H1 (cell line): ENCODE measurements at regions not wholly inside any gene's neighbourhood (a gene's known extent, or its start where the extent isn't known, plus 50 kb on each side); places are given as distances from the start of the nearest gene placed in this dataset.

Experiments
- CTCF ChIA-PET: fragments of 300-600 bp; sonication (Branson Sonifier 250); formaldehyde crosslinking; loops from one replicate; lab custom pipeline; 2021; ENCODE audit not compliant: partially characterized antibody; lab: Charles Lee
- POLR2A ChIA-PET: fragments of 300-600 bp; sonication (Branson Sonifier 250); formaldehyde crosslinking; loops from one replicate; lab custom pipeline; 2021; ENCODE audit warnings: inconsistent platforms; ENCODE audit not compliant: partially characterized antibody; lab: Charles Lee
- DNase-seq, 2 experiments: peaks; one replicate each; pipeline versions ENCODE4 v3.0.0 to v3.0.0-alpha.2; 2010 to 2022; ENCODE audit warnings: low spot score in 2 of 2, low read depth in 1 of 2, mixed read lengths in 1 of 2
- FAIRE-seq: peaks from 2 replicates; lab custom pipeline; 2011; peaks lifted over from hg19 to GRCh38; lab: Jason Lieb, UNC
- H2AFZ ChIP-seq: 2 replicates; pipeline ENCODE4 v1.8.1; 2012; ENCODE audit warnings: low read length, inconsistent platforms
- H2AK5ac ChIP-seq: 2 replicates; pipeline ENCODE4 v1.6.1; 2013; ENCODE audit warnings: low read depth, low read length
- H2BK120ac ChIP-seq: replicated peaks from 2 replicates; pipeline ENCODE3; 2013; ENCODE audit warnings: low read depth, low read length, inconsistent platforms
- H2BK12ac ChIP-seq: 2 replicates; pipeline ENCODE4 v1.6.1; 2013; ENCODE audit warnings: low read depth, low read length
- H2BK15ac ChIP-seq: 2 replicates; pipeline ENCODE4 v1.6.1; 2013; ENCODE audit warnings: low read length
- H2BK20ac ChIP-seq: 2 replicates; pipeline ENCODE4 v1.6.1; 2013; ENCODE audit warnings: low read length
- H2BK5ac ChIP-seq: 2 replicates; pipeline ENCODE4 v1.6.1; 2013; ENCODE audit warnings: low read depth, low read length
- H3K14ac ChIP-seq: 2 replicates; pipeline ENCODE4 v1.6.1; 2013; ENCODE audit warnings: inconsistent platforms; ENCODE audit not compliant: insufficient read length
- H3K18ac ChIP-seq: 2 replicates; pipeline ENCODE4 v1.6.1; 2013; ENCODE audit warnings: low read length; ENCODE audit errors: extremely low read depth
- H3K23ac ChIP-seq: 2 replicates; pipeline ENCODE4 v1.6.1; 2013; ENCODE audit warnings: inconsistent platforms; ENCODE audit not compliant: insufficient read length
- H3K23me2 ChIP-seq: 2 replicates; pipeline ENCODE4 v1.6.1; 2013; ENCODE audit warnings: low read depth, low read length
- H3K27ac ChIP-seq: 2 replicates; pipeline ENCODE4 v1.6.1; 2011; ENCODE audit warnings: low read depth, low read length, inconsistent platforms
- H3K27me3 ChIP-seq, 4 experiments: replicated peaks in 1 of 4; 1 replicate in 1 of 4; 2 replicates in 3 of 4; pipeline versions ENCODE4 v1.6.1 to v1.8.1; 2011 to 2013; ENCODE audit warnings: low read length in 3 of 4, mild to moderate bottlenecking in 3 of 4, inconsistent platforms in 2 of 4, mixed read lengths in 2 of 4, moderate library complexity in 1 of 4; ENCODE audit not compliant: control insufficient read depth in 3 of 4, insufficient read depth in 3 of 4; ENCODE audit errors: extremely low read depth in 1 of 4
- H3K36me3 ChIP-seq, 4 experiments: 2 replicates each; pipeline versions ENCODE4 v1.6.1 to v1.8.1; 2011 to 2013; ENCODE audit warnings: mild to moderate bottlenecking in 4 of 4, low read length in 3 of 4, moderate library complexity in 2 of 4, control low read depth in 1 of 4, inconsistent platforms in 1 of 4; ENCODE audit not compliant: insufficient read depth in 4 of 4, control insufficient read depth in 2 of 4
- H3K4ac ChIP-seq: replicated peaks from 2 replicates; pipeline ENCODE3; 2013; ENCODE audit warnings: low read length, low read depth, mixed read lengths, inconsistent platforms; ENCODE audit not compliant: insufficient read length
- H3K4me1 ChIP-seq, 4 experiments: replicated peaks in 1 of 4; 1 replicate in 1 of 4; 2 replicates in 3 of 4; pipeline versions ENCODE4 v1.6.1 to v1.8.1; 2011 to 2013; ENCODE audit warnings: low read length in 3 of 4, inconsistent platforms in 2 of 4, mixed read lengths in 1 of 4; ENCODE audit not compliant: insufficient read depth in 4 of 4, control insufficient read depth in 3 of 4
- H3K4me2 ChIP-seq, 2 experiments: 2 replicates each; pipeline versions ENCODE4 v1.6.1 to v1.8.1; 2011 to 2013; ENCODE audit warnings: low read depth in 2 of 2, low read length in 2 of 2, control low read depth in 1 of 2, inconsistent platforms in 1 of 2, mild to moderate bottlenecking in 1 of 2; ENCODE audit not compliant: insufficient read depth in 1 of 2
- H3K4me3 ChIP-seq, 4 experiments: fragments of 200-600, 300-600 bp in 1 of 4; sonication (generic), shearing (Covaris generic), sonication (Bioruptor Twin) in 1 of 4; 2 replicates each; pipeline versions ENCODE4 v1.5.1 to v1.8.1; 2011 to 2016; ENCODE audit warnings: low read length in 4 of 4, low read depth in 3 of 4, control low read depth in 2 of 4, inconsistent platforms in 2 of 4, mild to moderate bottlenecking in 2 of 4, mixed read lengths in 1 of 4, moderate library complexity in 1 of 4; ENCODE audit not compliant: insufficient read depth in 2 of 4; ENCODE audit errors: extremely low read depth in 1 of 4
- H3K56ac ChIP-seq: replicated peaks from 2 replicates; pipeline ENCODE3; 2013; ENCODE audit warnings: low read depth, mild to moderate bottlenecking, mixed read lengths, low read length, inconsistent platforms; ENCODE audit not compliant: insufficient read length
- H3K79me1 ChIP-seq: 2 replicates; pipeline ENCODE4 v1.6.1; 2013; ENCODE audit warnings: low read depth, low read length, control low read depth
- H3K79me2 ChIP-seq, 2 experiments: 2 replicates each; pipeline versions ENCODE4 v1.6.1 to v1.8.1; 2012 to 2013; ENCODE audit warnings: low read length in 2 of 2, mild to moderate bottlenecking in 2 of 2, inconsistent platforms in 1 of 2; ENCODE audit not compliant: insufficient read depth in 2 of 2, control insufficient read depth in 1 of 2
- H3K9ac ChIP-seq, 4 experiments: replicated peaks in 1 of 4; 1 replicate in 1 of 4; 2 replicates in 3 of 4; pipeline versions ENCODE4 v1.6.1 to v1.8.1; 2011 to 2013; ENCODE audit warnings: low read depth in 3 of 4, low read length in 3 of 4, control low read depth in 2 of 4, mild to moderate bottlenecking in 2 of 4, moderate library complexity in 2 of 4, inconsistent platforms in 1 of 4; ENCODE audit errors: extremely low read depth in 1 of 4
- H3K9me3 ChIP-seq, 2 experiments: 2 replicates each; pipeline versions ENCODE4 v1.6.1 to v1.8.1; 2012 to 2013; ENCODE audit warnings: mild to moderate bottlenecking in 2 of 2, moderate library complexity in 2 of 2, control low read depth in 1 of 2, inconsistent platforms in 1 of 2, low read depth in 1 of 2, low read length in 1 of 2, mixed read lengths in 1 of 2; ENCODE audit not compliant: insufficient read depth in 2 of 2
- H4K20me1 ChIP-seq, 2 experiments: replicated peaks in 1 of 2; 2 replicates each; pipeline versions ENCODE3 to v1.8.1; 2011 to 2013; ENCODE audit warnings: inconsistent platforms in 2 of 2, low read length in 2 of 2, mild to moderate bottlenecking in 1 of 2; ENCODE audit not compliant: insufficient read depth in 2 of 2, control insufficient read depth in 1 of 2
- H4K5ac ChIP-seq: 2 replicates; pipeline ENCODE4 v1.6.1; 2013; ENCODE audit warnings: low read length, low read depth, mixed read lengths, inconsistent platforms; ENCODE audit not compliant: insufficient read length
- H4K8ac ChIP-seq: 2 replicates; pipeline ENCODE4 v1.8.0; 2013; ENCODE audit warnings: mild to moderate bottlenecking, moderate library complexity, low read length, inconsistent platforms; ENCODE audit not compliant: insufficient read depth; ENCODE audit errors: extremely low read depth
- H4K91ac ChIP-seq: replicated peaks from 2 replicates; pipeline ENCODE3; 2013; ENCODE audit warnings: low read length, mixed read lengths, inconsistent platforms; ENCODE audit not compliant: insufficient read length
- ASH2L ChIP-seq: fragments of 200-600, 300-600 bp; sonication (generic); IDR thresholded peaks from one replicate; pipeline ENCODE4 v1.7.1; 2017; ENCODE audit warnings: low read length
- CHD2 ChIP-seq: IDR thresholded peaks from 2 replicates; pipeline ENCODE4 v1.6.1; 2012; ENCODE audit warnings: low read length, improper control_type of control experiment
- EP300 ChIP-seq, 2 experiments: IDR thresholded peaks; 1 replicate in 1 of 2; 2 replicates in 1 of 2; pipeline ENCODE4 v1.6.1; 2011 to 2012; ENCODE audit warnings: low read depth in 2 of 2, low read length in 2 of 2, mild to moderate bottlenecking in 2 of 2, borderline replicate concordance in 1 of 2, inconsistent platforms in 1 of 2, moderate library complexity in 1 of 2
- GABPA ChIP-seq: IDR thresholded peaks from 2 replicates; pipeline ENCODE4 v1.6.1; 2011; ENCODE audit warnings: mild to moderate bottlenecking, low read length, moderate library complexity, borderline replicate concordance; ENCODE audit not compliant: insufficient read depth
- HDAC6 ChIP-seq: IDR thresholded peaks from one replicate; pipeline ENCODE4 v1.7.1; 2012; ENCODE audit warnings: low read depth, mild to moderate bottlenecking, inconsistent platforms, low read length, moderate library complexity
- JUND ChIP-seq: IDR thresholded peaks from 2 replicates; pipeline ENCODE4 v1.6.1; 2011; ENCODE audit warnings: mild to moderate bottlenecking, improper control_type of control experiment, low read length
- POU5F1 ChIP-seq: IDR thresholded peaks from 2 replicates; pipeline ENCODE4 v1.6.1; 2011; ENCODE audit warnings: low read depth, mild to moderate bottlenecking, low read length, moderate library complexity
- SP1 ChIP-seq: IDR thresholded peaks from 2 replicates; pipeline ENCODE4 v1.6.1; 2011; ENCODE audit warnings: low read depth, low read length
- YY1 ChIP-seq: IDR thresholded peaks from 2 replicates; pipeline ENCODE4 v1.6.1; 2011; ENCODE audit warnings: low read depth, mild to moderate bottlenecking, low read length
- ZNF274 ChIP-seq: IDR thresholded peaks from 2 replicates; pipeline ENCODE4 v1.7.0; 2012; ENCODE audit warnings: low read length, borderline replicate concordance; ENCODE audit errors: extremely low read depth
- WGBS, 2 experiments: shearing (Covaris generic) in 1 of 2; methylation state at CpG; one replicate each; pipeline versions ENCODE4 v1.1.6 to v1.1.7; 2013 to 2015; ENCODE audit warnings: low lambda C conversion rate in 2 of 2, mixed read lengths in 2 of 2, inconsistent platforms in 1 of 2, low coverage in 1 of 2, missing lambda C conversion rate in 1 of 2; ENCODE audit not compliant: insufficient replicate concordance in 2 of 2, insufficient coverage in 1 of 2, insufficient read length in 1 of 2; ENCODE audit errors: extremely low coverage in 1 of 2, missing lambda C conversion rate in 1 of 2; 5-methylcytosine and 5-hydroxymethylcytosine counted together
- TF ChIP-seq, protein P1 (sequence below), 3 experiments: IDR thresholded peaks; 1 replicate in 2 of 3; 2 replicates in 1 of 3; pipeline versions ENCODE4 v1.5.1 to v1.6.1; 2011; ENCODE audit warnings: low read length in 3 of 3, mild to moderate bottlenecking in 3 of 3, inconsistent platforms in 2 of 3, low read depth in 1 of 3, moderate library complexity in 1 of 3; ENCODE audit not compliant: insufficient read depth in 1 of 3; ENCODE audit errors: control extremely low read depth in 1 of 3

DNA sequence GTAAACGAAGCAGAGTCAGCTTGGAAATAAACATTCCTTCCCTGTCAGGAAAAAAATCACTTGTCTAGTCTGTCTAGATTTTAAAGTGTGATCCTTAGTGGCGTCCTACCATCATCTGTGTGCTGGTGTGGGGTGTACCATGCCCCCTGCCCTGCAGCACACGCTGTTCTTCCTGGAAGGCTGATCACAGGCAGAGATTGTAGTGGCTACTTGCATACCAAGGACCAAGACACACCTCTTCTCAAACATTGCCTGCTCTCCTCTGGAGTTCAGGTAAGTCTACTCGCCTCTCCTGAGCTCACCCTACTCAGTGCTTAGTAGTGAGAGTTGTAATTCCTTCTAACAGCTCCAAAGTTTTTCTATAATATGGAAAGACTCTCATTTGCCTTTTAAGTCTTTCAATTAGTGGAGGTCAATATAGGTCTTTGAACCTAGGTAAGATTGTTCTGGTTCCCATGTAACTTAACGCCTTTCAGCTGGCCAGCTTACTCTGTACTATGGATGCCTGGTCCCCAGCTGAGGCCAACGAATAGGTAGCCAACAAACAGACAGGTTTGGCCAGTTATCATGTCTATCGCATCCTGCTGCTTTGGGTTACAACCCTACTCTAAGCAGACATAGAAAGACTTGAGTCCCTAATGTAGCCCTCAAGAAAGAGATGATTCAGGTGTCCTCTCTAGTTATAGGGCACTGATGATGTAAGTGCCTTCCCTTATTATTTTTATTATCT lies 55.4 kb downstream of the XCL1 start:
- Histone ChIP-seq H2BK20ac (no peak overlapping the region), H3K23ac (no peak overlapping the region), H3K9me3 (no peaks in the 10 kb centered on the region), H2BK12ac (no peak overlapping the region), H4K8ac (no peak overlapping the region), H3K4me3 (no peak overlapping the region), H3K4me1 (no peaks in the 10 kb centered on the region), H3K18ac (no peak overlapping the region), H4K5ac (no peak overlapping the region), H3K79me1 (no peaks in the 10 kb centered on the region), H3K4ac (no peak overlapping the region), H3K14ac (no peak overlapping the region), H3K56ac (no peak overlapping the region), H4K20me1 (no peaks in the 10 kb centered on the region), H3K79me2 (no peaks in the 10 kb centered on the region), H3K23me2 (no peaks in the 10 kb centered on the region), H2BK120ac (no peak overlapping the region), H2AK5ac (no peak overlapping the region), H3K27me3 (no peaks in the 10 kb centered on the region), H2BK15ac (no peak overlapping the region), H3K36me3 (no peaks in the 10 kb centered on the region), H3K4me2 (no peak overlapping the region), H2AFZ (no peak overlapping the region), H4K91ac (no peak overlapping the region), H2BK5ac (no peak overlapping the region), H3K27ac (no peak overlapping the region), H3K9ac (no peak overlapping the region)
- DNase-seq: no peak
- ChIA-PET CTCF (interaction anchor here (0.8 to 2.3 kb wide), 6 partner anchors 11 to 289 kb away, joined by 3 to 7 read pairs (median 3); no protein-coding TSS in a partner anchor), POLR2A (no interaction called here)
- FAIRE-seq: no peak
- WGBS, 2 experiments: 88% methylated on average over 7 of the region's 7 CpGs; no CpG with 5 or more reads in 1 of the 2 experiments
- no peak for TF ChIP-seq ZNF274
- no peak for TF ChIP-seq YY1
- TF ChIP-seq HDAC6: no peak
- TF ChIP-seq, protein P1, sequence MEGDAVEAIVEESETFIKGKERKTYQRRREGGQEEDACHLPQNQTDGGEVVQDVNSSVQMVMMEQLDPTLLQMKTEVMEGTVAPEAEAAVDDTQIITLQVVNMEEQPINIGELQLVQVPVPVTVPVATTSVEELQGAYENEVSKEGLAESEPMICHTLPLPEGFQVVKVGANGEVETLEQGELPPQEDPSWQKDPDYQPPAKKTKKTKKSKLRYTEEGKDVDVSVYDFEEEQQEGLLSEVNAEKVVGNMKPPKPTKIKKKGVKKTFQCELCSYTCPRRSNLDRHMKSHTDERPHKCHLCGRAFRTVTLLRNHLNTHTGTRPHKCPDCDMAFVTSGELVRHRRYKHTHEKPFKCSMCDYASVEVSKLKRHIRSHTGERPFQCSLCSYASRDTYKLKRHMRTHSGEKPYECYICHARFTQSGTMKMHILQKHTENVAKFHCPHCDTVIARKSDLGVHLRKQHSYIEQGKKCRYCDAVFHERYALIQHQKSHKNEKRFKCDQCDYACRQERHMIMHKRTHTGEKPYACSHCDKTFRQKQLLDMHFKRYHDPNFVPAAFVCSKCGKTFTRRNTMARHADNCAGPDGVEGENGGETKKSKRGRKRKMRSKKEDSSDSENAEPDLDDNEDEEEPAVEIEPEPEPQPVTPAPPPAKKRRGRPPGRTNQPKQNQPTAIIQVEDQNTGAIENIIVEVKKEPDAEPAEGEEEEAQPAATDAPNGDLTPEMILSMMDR (IDR thresholded peaks at IDR 0.05; ENCODE audit: control extremely low read depth in 1 of 3, insufficient read depth in 1 of 3, low read depth in 1 of 3, low read length in 3 of 3): no peak
- no peak for TF ChIP-seq POU5F1
- no peak for TF ChIP-seq ASH2L
- TF ChIP-seq EP300 (IDR thresholded peaks at IDR 0.05; ENCODE audit: borderline replicate concordance in 1 of 2, low read depth in 2 of 2, low read length in 2 of 2): no peak
- no peak for TF ChIP-seq CHD2
- TF ChIP-seq SP1: no peak
- TF ChIP-seq GABPA: no peak
- TF ChIP-seq JUND: no peak
